GM20000 (cell line): ENCODE measurements at regions not wholly inside any gene's neighbourhood (a gene's known extent, or its start where the extent isn't known, plus 50 kb on each side); places are given as distances from the start of the nearest gene placed in this dataset.

ENCODE experiments used
- DNase-seq: peaks from one replicate; pipeline ENCODE4 v3.0.0; 2012; ENCODE audit warnings: low spot score
- CTCF ChIP-seq: IDR thresholded peaks from 2 replicates; pipeline ENCODE4 v1.5.1; 2012; ENCODE audit warnings: mild to moderate bottlenecking, control low read depth; ENCODE audit errors: extremely low read depth, missing control alignments

DNA sequence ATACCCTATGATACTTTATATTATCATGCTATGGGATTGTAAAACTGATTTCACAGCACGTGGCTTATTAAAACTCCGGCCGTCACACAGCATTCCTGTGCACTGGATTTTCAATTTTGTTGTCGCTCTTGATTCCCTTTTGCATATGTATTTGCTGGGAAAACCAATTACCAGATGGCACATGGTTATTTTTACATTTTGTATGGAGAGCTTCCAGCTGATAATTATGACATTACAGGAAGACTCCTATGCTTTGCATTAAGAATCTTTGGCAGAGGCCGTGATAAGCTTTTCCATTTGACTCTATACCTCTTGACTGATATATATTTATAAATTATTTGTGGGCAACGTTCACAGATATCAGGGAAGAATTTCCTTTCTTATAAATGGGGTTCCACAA lies 381.2 kb upstream of the RORB start:
- no peak for TF ChIP-seq CTCF
- no peak for DNase-seq

DNA sequence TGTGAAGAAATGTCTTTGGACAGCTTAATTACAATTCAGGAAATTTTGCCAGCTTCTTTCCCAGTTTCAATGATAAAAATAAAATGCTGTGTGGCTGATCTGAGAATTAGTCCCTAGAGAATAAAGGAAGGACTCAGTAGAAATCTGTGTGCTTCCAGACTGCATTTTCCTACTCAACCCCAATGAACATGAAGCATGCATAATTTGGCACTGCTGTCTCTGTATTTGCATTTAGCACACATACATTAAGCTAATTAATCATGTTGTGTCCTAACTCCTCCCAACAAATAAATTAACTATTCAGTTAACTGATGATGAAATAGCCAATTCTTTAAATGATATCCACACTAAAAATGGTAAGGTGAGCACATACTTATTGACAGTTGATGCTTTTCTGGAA lies 380.0 kb upstream of the RORB start:
- no peak for TF ChIP-seq CTCF
- DNase-seq, result no peak

- TF ChIP-seq CTCF, result no peak
- DNase-seq, result no peak
These were observed 379.4 kb upstream of the RORB start for GRCh38 chr9:74117731-74118130.

GRCh38 chr9:74120061-74120460 lies 377.1 kb upstream of the RORB start:
- TF ChIP-seq CTCF, result no peak
- no peak for DNase-seq

DNA sequence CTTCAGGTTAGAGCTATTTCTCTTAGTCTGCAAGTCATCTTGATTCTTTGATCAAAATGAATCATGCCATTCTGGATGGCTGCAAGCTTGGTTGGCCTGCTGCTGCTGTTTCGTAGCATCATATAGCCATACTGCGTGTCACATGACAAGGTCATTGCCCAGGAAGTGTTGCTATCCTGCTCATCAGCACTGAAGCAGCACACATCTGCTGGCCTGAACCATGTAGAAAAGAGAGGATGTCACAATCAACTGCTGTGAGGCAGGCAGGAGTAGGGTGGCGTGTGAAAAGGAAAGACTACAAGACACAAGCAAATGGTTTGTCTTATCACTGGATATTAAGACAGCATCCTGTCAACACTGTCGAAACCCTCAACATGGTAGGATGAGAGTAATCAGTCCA lies 376.7 kb upstream of the RORB start:
- TF ChIP-seq CTCF, result no peak
- DNase-seq, result no peak

DNA sequence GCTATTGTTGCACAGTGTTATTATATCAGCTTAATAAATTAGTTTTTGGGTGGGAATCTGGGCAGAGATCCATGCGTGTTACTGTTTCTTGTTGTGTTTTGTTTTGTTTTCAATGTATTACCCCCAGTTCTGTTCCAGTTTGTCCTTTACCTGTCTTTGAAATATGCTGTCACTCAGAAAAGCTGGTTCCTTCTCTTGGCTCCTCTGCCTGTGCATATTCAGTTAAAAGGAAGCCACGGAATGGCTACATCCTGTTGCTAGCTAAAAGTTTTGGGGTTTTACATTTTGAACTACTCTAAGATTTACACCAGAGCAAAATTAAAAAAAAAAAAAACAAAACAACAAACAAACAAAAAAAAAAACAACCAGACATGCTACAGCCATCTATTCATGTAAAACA lies 374.9 kb upstream of the RORB start:
- no peak for TF ChIP-seq CTCF

DNA sequence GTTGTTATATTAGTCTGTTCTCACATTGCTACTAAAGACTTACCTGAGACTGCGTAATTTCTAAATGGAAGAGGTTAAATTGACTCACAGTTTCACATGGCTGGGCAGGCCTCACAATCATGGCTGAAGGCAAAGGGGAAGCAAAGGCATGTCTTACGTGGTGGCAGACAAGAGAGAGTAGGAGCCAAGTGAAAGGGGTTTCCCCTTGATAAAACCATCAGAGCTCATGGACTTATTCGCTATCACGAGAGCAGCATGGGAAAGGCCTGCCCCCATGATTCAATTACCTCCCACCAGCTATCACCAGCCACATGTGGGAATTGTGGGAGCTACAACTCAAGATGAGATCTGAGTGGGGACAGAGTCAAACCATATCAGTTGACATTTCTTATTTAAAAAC lies 374.5 kb upstream of the RORB start:
- TF ChIP-seq CTCF, result no peak
- DNase-seq, result no peak

More for the DNA sequence above, 374.9 kb upstream of the RORB start:
- no peak for DNase-seq
